UCSD-AML1 (cell line): ENCODE measurements at regions not wholly inside any gene's neighbourhood (a gene's known extent, or its start where the extent isn't known, plus 50 kb on each side); places are given as distances from the start of the nearest gene placed in this dataset.

Experiments used
- DNase-seq: peaks from one replicate; lab custom pipeline; 2025; ENCODE audit not compliant: unreplicated experiment; lab: John Stamatoyannopoulos, UW

GRCh38 chr6:140572129-140572528 is 1197.7 kb upstream of the CITED2 start:
- peak; percentile 6 for DNase-seq

GRCh38 chr6:140571145-140571544 is 1196.7 kb upstream of the CITED2 start:
- DNase-seq, result no peak

GRCh38 chr6:140567466-140567865 is 1193.0 kb upstream of the CITED2 start:
- no peak for DNase-seq

GRCh38 chr6:140566781-140567277 is 1192.4 kb upstream of the CITED2 start:
- no peak for DNase-seq

GRCh38 chr6:140563728-140564127 is 1189.3 kb upstream of the CITED2 start:
- DNase-seq, result no peak

GRCh38 chr6:140561701-140562100 is 1187.3 kb upstream of the CITED2 start:
- DNase-seq, result no peak

- DNase-seq, result no peak
Measured at GRCh38 chr6:140560671-140561070, 1186.2 kb upstream of the CITED2 start.

GRCh38 chr6:140559458-140559857 is 1185.0 kb upstream of the CITED2 start:
- no peak for DNase-seq

GRCh38 chr6:140554421-140554820 is 1180.0 kb upstream of the CITED2 start:
- DNase-seq, result no peak

GRCh38 chr6:140548366-140548765 is 1173.9 kb upstream of the CITED2 start:
- no peak for DNase-seq

- no peak for DNase-seq
Measured at GRCh38 chr6:140546640-140547039, 1172.2 kb upstream of the CITED2 start.

GRCh38 chr6:140544431-140544830 is 1170.0 kb upstream of the CITED2 start:
- no peak for DNase-seq

- no peak for DNase-seq
Measured at GRCh38 chr6:140542863-140543262, 1168.4 kb upstream of the CITED2 start.

- no peak for DNase-seq
Measured at GRCh38 chr6:140541288-140541687, 1166.8 kb upstream of the CITED2 start.

GRCh38 chr6:140540743-140541142 is 1166.3 kb upstream of the CITED2 start:
- no peak for DNase-seq

- DNase-seq, result no peak
Measured at GRCh38 chr6:140538926-140539325, 1164.5 kb upstream of the CITED2 start.

GRCh38 chr6:140537834-140538705 is 1163.6 kb upstream of the CITED2 start:
- no peak for DNase-seq

GRCh38 chr6:140537211-140537610 is 1162.8 kb upstream of the CITED2 start:
- DNase-seq, result no peak

GRCh38 chr6:140535511-140535910 is 1161.1 kb upstream of the CITED2 start:
- DNase-seq, result no peak

GRCh38 chr6:140533526-140533925 is 1159.1 kb upstream of the CITED2 start:
- DNase-seq, result no peak

- DNase-seq, result no peak
Measured at GRCh38 chr6:140504776-140505175, 1130.3 kb upstream of the CITED2 start.

GRCh38 chr6:140500849-140501248 is 1126.4 kb upstream of the CITED2 start:
- DNase-seq, result no peak

GRCh38 chr6:140499607-140500006 is 1125.2 kb upstream of the CITED2 start:
- DNase-seq, result no peak
